ENCODE measurements at regions not wholly inside any gene's neighbourhood (a gene's known extent, or its start where the extent isn't known, plus 50 kb on each side); places are given as distances from the start of the nearest gene placed in this dataset.

- no peaks in the 10 kb centered on the region for H3K36me3 ChIP-seq
- ATAC-seq = no peak
- no peak overlapping the region for H3K27ac ChIP-seq
- H3K27me3 ChIP-seq = peaks cover 12 to 24% (median 14%) of the 10 kb centered on the region in 3 donors
- no peak overlapping the region for H3K4me3 ChIP-seq
- no peak for DNase-seq
- in situ Hi-C loops (cut with MboI; ENCODE audit: low sequenced_read_pairs in 4 of 4) (no loop called here), intact Hi-C loops (cut with DNase I; ENCODE audit: low total_unique reads) (no loop called here)
- H3K4me1 ChIP-seq = no peaks in the 10 kb centered on the region
- no peaks in the 10 kb centered on the region for H3K9me3 ChIP-seq
- TF ChIP-seq POLR2A (IDR thresholded peaks at IDR 0.05) = no peak
- no peak for TF ChIP-seq CTCF (IDR thresholded peaks at IDR 0.05 in 4 of 5, conservative IDR thresholded peaks at IDR 0.05 in 1 of 5)
These were observed 91.1 kb upstream of the DISP3 start for GRCh38 chr1:11387829-11388228.

GRCh38 chr1:11388617-11389016, 90.3 kb upstream of the DISP3 start:
- Histone ChIP-seq H3K36me3 (no peaks in the 10 kb centered on the region), H3K9me3 (no peaks in the 10 kb centered on the region), H3K4me1 (no peaks in the 10 kb centered on the region), H3K4me3 (no peak overlapping the region), H3K27ac (no peak overlapping the region), H3K27me3 (peaks cover 12 to 24% (median 20%) of the 10 kb centered on the region in 3 donors)
- TF ChIP-seq CTCF (IDR thresholded peaks at IDR 0.05 in 4 of 5, conservative IDR thresholded peaks at IDR 0.05 in 1 of 5) (no peak), POLR2A (IDR thresholded peaks at IDR 0.05) (no peak)
- in situ Hi-C loops (cut with MboI; ENCODE audit: low sequenced_read_pairs in 4 of 4) (no loop called here), intact Hi-C loops (cut with DNase I; ENCODE audit: low total_unique reads) (no loop called here)
- ATAC-seq (no peak), DNase-seq (no peak)

GRCh38 chr1:11391327-11391726, 87.6 kb upstream of the DISP3 start:
- TF ChIP-seq CTCF (IDR thresholded peaks at IDR 0.05 in 4 of 5, conservative IDR thresholded peaks at IDR 0.05 in 1 of 5) = no peak
- no peak for TF ChIP-seq POLR2A (IDR thresholded peaks at IDR 0.05)
- ATAC-seq (no peak), DNase-seq (no peak)
- Histone ChIP-seq H3K27ac (no peak overlapping the region), H3K9me3 (no peaks in the 10 kb centered on the region), H3K4me1 (no peaks in the 10 kb centered on the region), H3K27me3 (peaks cover 15 to 41% (median 19%) of the 10 kb centered on the region in 3 donors), H3K4me3 (no peak overlapping the region), H3K36me3 (no peaks in the 10 kb centered on the region)
- in situ Hi-C loops (cut with MboI; ENCODE audit: low sequenced_read_pairs in 4 of 4) (no loop called here), intact Hi-C loops (cut with DNase I; ENCODE audit: low total_unique reads) (no loop called here)

- intact Hi-C loops (cut with DNase I; ENCODE audit: low total_unique reads) (no loop called here), in situ Hi-C loops (cut with MboI; ENCODE audit: low sequenced_read_pairs in 4 of 4) (no loop called here)
- Histone ChIP-seq H3K27me3 (peaks cover 13 to 39% (median 19%) of the 10 kb centered on the region in 3 donors), H3K36me3 (no peaks in the 10 kb centered on the region), H3K9me3 (no peaks in the 10 kb centered on the region), H3K27ac (no peak overlapping the region), H3K4me1 (no peaks in the 10 kb centered on the region), H3K4me3 (no peak overlapping the region)
- TF ChIP-seq CTCF (IDR thresholded peaks at IDR 0.05 in 4 of 5, conservative IDR thresholded peaks at IDR 0.05 in 1 of 5) = no peak
- no peak for TF ChIP-seq POLR2A (IDR thresholded peaks at IDR 0.05)
- no peak for ATAC-seq
- no peak for DNase-seq
These were observed 87.1 kb upstream of the DISP3 start for GRCh38 chr1:11391886-11392285.

- H3K4me3 ChIP-seq = no peak overlapping the region
- H3K4me1 ChIP-seq = no peaks in the 10 kb centered on the region
- H3K36me3 ChIP-seq = no peaks in the 10 kb centered on the region
- no peak for TF ChIP-seq CTCF (IDR thresholded peaks at IDR 0.05 in 4 of 5, conservative IDR thresholded peaks at IDR 0.05 in 1 of 5)
- TF ChIP-seq POLR2A (IDR thresholded peaks at IDR 0.05) = no peak
- intact Hi-C loops (cut with DNase I; ENCODE audit: low total_unique reads) = no loop called here
- in situ Hi-C loops (cut with MboI; ENCODE audit: low sequenced_read_pairs in 4 of 4) = no loop called here
- no peak overlapping the region for H3K27ac ChIP-seq
- peaks cover 20 to 48% (median 36%) of the 10 kb centered on the region in 3 donors for H3K27me3 ChIP-seq
- no peaks in the 10 kb centered on the region for H3K9me3 ChIP-seq
- no peak for ATAC-seq
- DNase-seq = no peak
These were observed 84.2 kb upstream of the DISP3 start for GRCh38 chr1:11394592-11395245.
